Esophagus muscularis mucosa (tissue), 4 donors: ENCODE measurements at regions not wholly inside any gene's neighbourhood (a gene's known extent, or its start where the extent isn't known, plus 50 kb on each side); places are given as distances from the start of the nearest gene placed in this dataset.

ENCODE experiments used
- DNase-seq: peaks from one replicate; pipeline ENCODE4 v3.0.0-alpha.2; 2017; ENCODE audit errors: extremely low spot score
- H3K27ac ChIP-seq, 4 donors: fragments of 200-600 bp; sonication (generic); replicated peaks in 1 of 4; 1 replicate in 3 of 4; 2 replicates in 1 of 4; pipeline ENCODE4 v1.5.1; 2016 to 2019; ENCODE audit warnings: mild to moderate bottlenecking in 1 of 4
- H3K27me3 ChIP-seq, 4 donors: fragments of 200-600 bp; sonication (generic); one replicate each; pipeline versions ENCODE4 v1.5.1 to v1.6.0; 2016 to 2019
- H3K36me3 ChIP-seq, 4 donors: fragments of 200-600 bp; sonication (generic); one replicate each; pipeline ENCODE4 v1.5.1; 2016 to 2019
- H3K4me1 ChIP-seq, 4 donors: fragments of 200-600 bp; sonication (generic); one replicate each; pipeline ENCODE4 v1.5.1; 2016 to 2019
- H3K4me3 ChIP-seq, 4 donors: fragments of 200-600 bp; sonication (generic); 1 replicate in 2 of 4; 2 replicates in 2 of 4; pipeline ENCODE4 v1.5.1; 2016 to 2019; ENCODE audit warnings: mild to moderate bottlenecking in 4 of 4, moderate library complexity in 1 of 4
- H3K9me3 ChIP-seq, 4 donors: fragments of 200-600 bp; sonication (generic); 1 replicate in 3 of 4; 2 replicates in 1 of 4; pipeline ENCODE4 v1.5.1; 2016 to 2019
- EP300 ChIP-seq: sonication (generic); formaldehyde crosslinking; IDR thresholded peaks from one replicate; pipeline ENCODE4 v1.6.1; 2017; ENCODE audit warnings: antibody characterized with exemption
- POLR2A ChIP-seq: fragments of 450-650 bp; IDR thresholded peaks from one replicate; pipeline ENCODE4 v1.6.1; 2017; ENCODE audit warnings: antibody characterized with exemption, moderate library complexity, mild to moderate bottlenecking, low read depth
- POLR2AphosphoS5 ChIP-seq, 2 donors: sonication (generic); formaldehyde crosslinking; IDR thresholded peaks; one replicate each; pipeline ENCODE4 v1.6.1; 2017; ENCODE audit warnings: antibody characterized with exemption in 2 of 2
- WGBS: methylation state at CpG from one replicate; pipeline ENCODE4 v1.1.5; 2018; 5-methylcytosine and 5-hydroxymethylcytosine counted together
- intact Hi-C: fragments of 100-400 bp; cut with DNase I; formaldehyde crosslinking; loops from one replicate; pipeline ENCODE4 v1.15.1; 2023
- TF ChIP-seq, protein P1 (sequence below), 3 experiments: fragments of 200-600 bp in 2 of 3; fragments of 450-650 bp in 1 of 3; sonication (generic) in 2 of 3; IDR thresholded peaks; one replicate each; pipeline ENCODE4 v1.5.1; 2017 to 2019; ENCODE audit warnings: antibody characterized with exemption in 3 of 3, mild to moderate bottlenecking in 2 of 3, moderate library complexity in 1 of 3

DNA sequence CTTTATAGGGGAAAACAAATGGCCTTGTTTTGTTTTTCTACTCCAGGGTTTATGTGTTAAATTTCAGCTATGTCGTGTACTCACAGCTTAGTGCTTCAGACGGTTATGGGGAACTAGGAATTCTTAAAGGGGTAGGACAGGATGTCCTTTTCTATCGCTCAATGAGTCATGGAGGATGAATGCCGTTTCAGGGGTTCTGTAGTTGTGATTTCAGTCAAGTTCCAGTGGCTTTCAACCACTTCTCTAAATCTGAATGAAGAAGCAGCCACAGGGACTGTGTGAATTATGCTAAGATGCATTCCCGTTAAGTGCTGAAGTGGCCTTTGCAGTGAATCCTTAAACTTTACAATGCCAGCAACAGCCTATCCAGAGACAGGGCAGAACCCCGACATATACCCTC is 1231.7 kb upstream of the ZEB2 start:
- no peaks in the 10 kb centered on the region for H3K27me3 ChIP-seq
- DNase-seq = no peak
- intact Hi-C loops = no loop called here
- 62% methylated on average over 6 of the region's 6 CpGs for WGBS
- H3K4me3 ChIP-seq = peak overlapping the region in 1 of 4 donors; percentile 5
- no peak for TF ChIP-seq POLR2A
- no peak for TF ChIP-seq EP300
- peak in 1 of 2 donors; percentile 54 for TF ChIP-seq POLR2AphosphoS5 (IDR thresholded peaks at IDR 0.05)
- TF ChIP-seq, protein P1, sequence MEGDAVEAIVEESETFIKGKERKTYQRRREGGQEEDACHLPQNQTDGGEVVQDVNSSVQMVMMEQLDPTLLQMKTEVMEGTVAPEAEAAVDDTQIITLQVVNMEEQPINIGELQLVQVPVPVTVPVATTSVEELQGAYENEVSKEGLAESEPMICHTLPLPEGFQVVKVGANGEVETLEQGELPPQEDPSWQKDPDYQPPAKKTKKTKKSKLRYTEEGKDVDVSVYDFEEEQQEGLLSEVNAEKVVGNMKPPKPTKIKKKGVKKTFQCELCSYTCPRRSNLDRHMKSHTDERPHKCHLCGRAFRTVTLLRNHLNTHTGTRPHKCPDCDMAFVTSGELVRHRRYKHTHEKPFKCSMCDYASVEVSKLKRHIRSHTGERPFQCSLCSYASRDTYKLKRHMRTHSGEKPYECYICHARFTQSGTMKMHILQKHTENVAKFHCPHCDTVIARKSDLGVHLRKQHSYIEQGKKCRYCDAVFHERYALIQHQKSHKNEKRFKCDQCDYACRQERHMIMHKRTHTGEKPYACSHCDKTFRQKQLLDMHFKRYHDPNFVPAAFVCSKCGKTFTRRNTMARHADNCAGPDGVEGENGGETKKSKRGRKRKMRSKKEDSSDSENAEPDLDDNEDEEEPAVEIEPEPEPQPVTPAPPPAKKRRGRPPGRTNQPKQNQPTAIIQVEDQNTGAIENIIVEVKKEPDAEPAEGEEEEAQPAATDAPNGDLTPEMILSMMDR (IDR thresholded peaks at IDR 0.05) = no peak
- no peaks in the 10 kb centered on the region for H3K36me3 ChIP-seq
- peaks cover 6 to 46% (median 34%) of the 10 kb centered on the region in 4 donors for H3K4me1 ChIP-seq
- H3K27ac ChIP-seq = peak overlapping the region; percentile 38 to 65 (median 51)
- no peaks in the 10 kb centered on the region for H3K9me3 ChIP-seq

DNA sequence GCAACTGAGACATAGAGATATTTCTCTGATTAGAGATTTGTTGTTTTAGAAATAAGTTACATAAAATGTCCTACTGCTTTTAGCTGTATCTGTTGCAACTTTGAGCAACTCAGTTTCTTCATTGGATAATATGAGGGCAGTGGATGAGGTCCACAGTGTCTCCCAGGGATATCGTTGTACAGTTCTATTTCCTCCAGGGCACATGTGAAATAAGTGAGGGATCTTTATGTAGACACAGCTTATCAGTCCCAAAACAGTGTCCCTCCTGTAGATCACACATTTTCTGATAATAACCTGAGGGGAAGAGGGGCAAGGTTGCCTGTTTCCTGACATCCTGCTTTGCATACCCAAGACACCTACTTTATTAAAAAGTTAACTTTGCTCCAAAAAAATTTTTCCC is 1231.2 kb upstream of the ZEB2 start:
- Histone ChIP-seq H3K36me3 (no peaks in the 10 kb centered on the region), H3K27ac (peak overlapping the region; percentile 22 to 65 (median 51)), H3K4me3 (no peak overlapping the region), H3K4me1 (peaks cover 6 to 46% (median 34%) of the 10 kb centered on the region in 4 donors), H3K9me3 (no peaks in the 10 kb centered on the region), H3K27me3 (no peaks in the 10 kb centered on the region)
- TF ChIP-seq EP300 = no peak
- TF ChIP-seq POLR2AphosphoS5 (IDR thresholded peaks at IDR 0.05) = no peak
- TF ChIP-seq POLR2A = no peak
- TF ChIP-seq, protein P1 (IDR thresholded peaks at IDR 0.05) = no peak
- WGBS = 67% methylated on average over 1 of the region's 1 CpG
- no peak for DNase-seq
- intact Hi-C loops = no loop called here

GRCh38 chr2:145750612-145751011 is 1230.7 kb upstream of the ZEB2 start:
- intact Hi-C loops = no loop called here
- H3K36me3 ChIP-seq = no peaks in the 10 kb centered on the region
- no peak overlapping the region for H3K4me3 ChIP-seq
- 71% methylated on average over 4 of the region's 4 CpGs for WGBS
- DNase-seq = no peak
- H3K27ac ChIP-seq = peak overlapping the region in 2 of 4 donors; percentile 58 to 65
- TF ChIP-seq EP300 (no peak), POLR2AphosphoS5 (IDR thresholded peaks at IDR 0.05) (no peak)
- H3K4me1 ChIP-seq = peaks cover 6 to 46% (median 34%) of the 10 kb centered on the region in 4 donors
- H3K9me3 ChIP-seq = no peaks in the 10 kb centered on the region
- no peaks in the 10 kb centered on the region for H3K27me3 ChIP-seq

GRCh38 chr2:145750144-145750543 is 1230.2 kb upstream of the ZEB2 start:
- Histone ChIP-seq H3K4me3 (no peak overlapping the region), H3K9me3 (no peaks in the 10 kb centered on the region), H3K4me1 (peaks cover 6 to 46% (median 34%) of the 10 kb centered on the region in 4 donors), H3K36me3 (no peaks in the 10 kb centered on the region), H3K27ac (no peak overlapping the region), H3K27me3 (no peaks in the 10 kb centered on the region)
- no peak for TF ChIP-seq EP300
- TF ChIP-seq, protein P1 (IDR thresholded peaks at IDR 0.05) = no peak
- TF ChIP-seq POLR2AphosphoS5 (IDR thresholded peaks at IDR 0.05) = no peak
- no peak for TF ChIP-seq POLR2A
- intact Hi-C loops = no loop called here
- DNase-seq = no peak
- 73% methylated on average over 2 of the region's 2 CpGs for WGBS

- H3K9me3 ChIP-seq = no peaks in the 10 kb centered on the region
- H3K27ac ChIP-seq = no peak overlapping the region
- WGBS = 59% methylated on average over 1 of the region's 1 CpG
- H3K4me3 ChIP-seq = no peak overlapping the region
- H3K36me3 ChIP-seq = no peaks in the 10 kb centered on the region
- intact Hi-C loops = no loop called here
- TF ChIP-seq EP300 (no peak), POLR2A (no peak), POLR2AphosphoS5 (IDR thresholded peaks at IDR 0.05) (no peak)
- TF ChIP-seq, protein P1 (IDR thresholded peaks at IDR 0.05) = no peak
- no peaks in the 10 kb centered on the region for H3K27me3 ChIP-seq
- H3K4me1 ChIP-seq = peaks cover 6 to 46% (median 34%) of the 10 kb centered on the region in 4 donors
- no peak for DNase-seq
These were observed 1229.6 kb upstream of the ZEB2 start for GRCh38 chr2:145749556-145749955.
